ENCODE measurements at regions not wholly inside any gene's neighbourhood (a gene's known extent, or its start where the extent isn't known, plus 50 kb on each side); places are given as distances from the start of the nearest gene placed in this dataset.

DNA sequence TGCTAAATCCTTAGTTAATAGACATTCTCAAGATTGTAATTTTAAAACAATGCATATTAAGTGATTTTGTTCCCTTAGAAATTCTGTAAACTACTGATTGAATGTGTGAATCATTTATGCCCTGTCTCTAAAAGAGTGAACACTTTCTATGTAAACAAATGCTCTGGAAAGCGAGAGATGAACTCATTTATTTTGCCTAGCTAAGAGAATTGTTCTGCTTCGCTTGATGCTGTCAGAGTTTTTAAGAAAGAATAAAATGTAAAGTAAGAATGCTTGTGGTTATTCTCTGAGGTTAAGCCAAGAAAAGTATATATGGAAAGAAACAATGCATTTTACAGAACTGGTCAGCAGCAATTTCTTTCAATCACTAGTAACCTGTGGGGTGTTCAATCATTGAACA is 347.4 kb upstream of the NUDT12 start:
- no CpG with 5 or more reads among the region's 2 CpGs for WGBS (ENCODE audit: insufficient coverage)
- Mint-ChIP-seq H3K4me1 (no peaks in the 10 kb centered on the region), H3K27me3 (no peaks in the 10 kb centered on the region), H3K9me3 (ENCODE audit: insufficient read depth) (no peaks in the 10 kb centered on the region), H3K27ac (no peak overlapping the region), H3K4me3 (no peak overlapping the region)
- Histone ChIP-seq H3K27me3 (replicated peaks in 1 of 4; ENCODE audit: control extremely low read depth in 1 of 4, control insufficient read depth in 3 of 4, insufficient read depth in 4 of 4, low read length in 3 of 4) (no peaks in the 10 kb centered on the region), H3K9me3 (ENCODE audit: control extremely low read depth in 1 of 3, control insufficient read depth in 2 of 3, insufficient read depth in 1 of 3, low read length in 2 of 3) (no peaks in the 10 kb centered on the region), H3K4me1 (ENCODE audit: control insufficient read depth in 2 of 2, insufficient read depth in 2 of 2, low read length in 2 of 2) (no peaks in the 10 kb centered on the region), H2AFZ (ENCODE audit: insufficient read depth, low read depth, low read length, poor library complexity, severe bottlenecking) (no peak overlapping the region), H4K20me1 (ENCODE audit: control insufficient read depth, insufficient read depth, low read length, poor library complexity, severe bottlenecking) (no peaks in the 10 kb centered on the region), H3K79me2 (ENCODE audit: control insufficient read depth, insufficient read depth, low read length) (no peaks in the 10 kb centered on the region), H3K4me3 (ENCODE audit: control extremely low read depth in 1 of 5, extremely low read depth in 1 of 5, insufficient read depth in 1 of 5, low read depth in 2 of 5, low read length in 4 of 5) (no peak overlapping the region), H3K36me3 (replicated peaks in 1 of 2; ENCODE audit: control extremely low read depth in 1 of 2, control insufficient read depth in 1 of 2, extremely low read depth in 1 of 2, insufficient read depth in 2 of 2, low read length in 1 of 2) (no peaks in the 10 kb centered on the region), H3K9ac (ENCODE audit: low read length) (no peak overlapping the region), H3K27ac (ENCODE audit: low read length in 2 of 2) (no peak overlapping the region), H3K4me2 (replicated peaks; ENCODE audit: low read depth, low read length, poor library complexity, severe bottlenecking) (no peak overlapping the region)
- no peak for ATAC-seq (ENCODE audit: low read depth)
- TF ChIP-seq, protein P1, sequence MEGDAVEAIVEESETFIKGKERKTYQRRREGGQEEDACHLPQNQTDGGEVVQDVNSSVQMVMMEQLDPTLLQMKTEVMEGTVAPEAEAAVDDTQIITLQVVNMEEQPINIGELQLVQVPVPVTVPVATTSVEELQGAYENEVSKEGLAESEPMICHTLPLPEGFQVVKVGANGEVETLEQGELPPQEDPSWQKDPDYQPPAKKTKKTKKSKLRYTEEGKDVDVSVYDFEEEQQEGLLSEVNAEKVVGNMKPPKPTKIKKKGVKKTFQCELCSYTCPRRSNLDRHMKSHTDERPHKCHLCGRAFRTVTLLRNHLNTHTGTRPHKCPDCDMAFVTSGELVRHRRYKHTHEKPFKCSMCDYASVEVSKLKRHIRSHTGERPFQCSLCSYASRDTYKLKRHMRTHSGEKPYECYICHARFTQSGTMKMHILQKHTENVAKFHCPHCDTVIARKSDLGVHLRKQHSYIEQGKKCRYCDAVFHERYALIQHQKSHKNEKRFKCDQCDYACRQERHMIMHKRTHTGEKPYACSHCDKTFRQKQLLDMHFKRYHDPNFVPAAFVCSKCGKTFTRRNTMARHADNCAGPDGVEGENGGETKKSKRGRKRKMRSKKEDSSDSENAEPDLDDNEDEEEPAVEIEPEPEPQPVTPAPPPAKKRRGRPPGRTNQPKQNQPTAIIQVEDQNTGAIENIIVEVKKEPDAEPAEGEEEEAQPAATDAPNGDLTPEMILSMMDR (IDR thresholded peaks at IDR 0.05): no peak
- TF ChIP-seq EZH2 (IDR thresholded peaks at IDR 0.05; ENCODE audit: borderline replicate concordance, insufficient read depth, low read depth, low read length, poor library complexity, severe bottlenecking): no peak
- POLR2A ChIA-PET: no interaction called here
- no peak for DNase-seq
- intact Hi-C loops (cut with micrococcal nuclease): no loop called here
- CTCF ChIA-PET: no interaction called here

DNA sequence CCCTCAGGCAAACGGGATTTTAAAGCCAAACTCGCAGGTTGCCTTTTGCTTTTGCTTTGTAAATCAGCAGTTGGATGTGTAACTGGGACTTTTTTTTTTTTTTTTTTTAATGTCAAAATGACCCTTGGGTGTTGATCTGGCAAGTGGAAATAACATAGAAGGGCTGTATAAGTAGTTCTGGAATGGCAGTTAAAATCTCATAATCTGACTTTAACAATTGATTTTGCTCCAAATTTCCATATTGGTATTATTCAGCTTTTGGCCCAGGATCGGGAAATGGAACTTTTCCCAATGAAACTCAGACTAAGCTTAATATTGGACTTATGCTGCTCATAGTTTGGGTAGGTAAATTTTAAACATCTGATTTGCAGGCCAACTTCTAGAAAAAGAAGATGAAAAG is 346.8 kb upstream of the NUDT12 start:
- no peaks in the 10 kb centered on the region for H3K27me3 ChIP-seq (replicated peaks in 1 of 4; ENCODE audit: control extremely low read depth in 1 of 4, control insufficient read depth in 3 of 4, insufficient read depth in 4 of 4, low read length in 3 of 4)
- no peaks in the 10 kb centered on the region for H3K9me3 ChIP-seq (ENCODE audit: control extremely low read depth in 1 of 3, control insufficient read depth in 2 of 3, insufficient read depth in 1 of 3, low read length in 2 of 3)
- no peak overlapping the region for H3K4me3 ChIP-seq (ENCODE audit: control extremely low read depth in 1 of 5, extremely low read depth in 1 of 5, insufficient read depth in 1 of 5, low read depth in 2 of 5, low read length in 4 of 5)
- H3K9ac ChIP-seq (ENCODE audit: low read length): no peak overlapping the region
- POLR2A ChIA-PET: no interaction called here
- no peaks in the 10 kb centered on the region for H3K4me1 ChIP-seq (ENCODE audit: control insufficient read depth in 2 of 2, insufficient read depth in 2 of 2, low read length in 2 of 2)
- H3K36me3 ChIP-seq (replicated peaks in 1 of 2; ENCODE audit: control extremely low read depth in 1 of 2, control insufficient read depth in 1 of 2, extremely low read depth in 1 of 2, insufficient read depth in 2 of 2, low read length in 1 of 2): no peaks in the 10 kb centered on the region
- H3K4me2 ChIP-seq (replicated peaks; ENCODE audit: low read depth, low read length, poor library complexity, severe bottlenecking): no peak overlapping the region
- H3K27ac Mint-ChIP-seq: no peak overlapping the region
- WGBS (ENCODE audit: insufficient coverage): no CpG with 5 or more reads among the region's 3 CpGs
- H3K4me1 Mint-ChIP-seq: no peaks in the 10 kb centered on the region
- no peak overlapping the region for H3K4me3 Mint-ChIP-seq
- H3K27ac ChIP-seq (ENCODE audit: low read length in 2 of 2): no peak overlapping the region
- no peak for TF ChIP-seq EZH2 (IDR thresholded peaks at IDR 0.05; ENCODE audit: borderline replicate concordance, insufficient read depth, low read depth, low read length, poor library complexity, severe bottlenecking)
- TF ChIP-seq, protein P1 (IDR thresholded peaks at IDR 0.05): no peak
- no peaks in the 10 kb centered on the region for H3K79me2 ChIP-seq (ENCODE audit: control insufficient read depth, insufficient read depth, low read length)
- H2AFZ ChIP-seq (ENCODE audit: insufficient read depth, low read depth, low read length, poor library complexity, severe bottlenecking): no peak overlapping the region
- intact Hi-C loops (cut with micrococcal nuclease): no loop called here
- H4K20me1 ChIP-seq (ENCODE audit: control insufficient read depth, insufficient read depth, low read length, poor library complexity, severe bottlenecking): no peaks in the 10 kb centered on the region
- DNase-seq (no peak), ATAC-seq (ENCODE audit: low read depth) (no peak)
- peaks cover 2% of the 10 kb centered on the region for H3K9me3 Mint-ChIP-seq (ENCODE audit: insufficient read depth)
- CTCF ChIA-PET: no interaction called here
- H3K27me3 Mint-ChIP-seq: no peaks in the 10 kb centered on the region
